Pancreas (tissue), 10 donors: ENCODE measurements at regions not wholly inside any gene's neighbourhood (a gene's known extent, or its start where the extent isn't known, plus 50 kb on each side); places are given as distances from the start of the nearest gene placed in this dataset.

ENCODE experiments used
- ATAC-seq, 4 donors: fragments of 200-7000 bp; cut with Tn5 transposase; one replicate each; pipeline versions ENCODE4 v1.8.0 to v1.9.1; 2020; ENCODE audit warnings: mild to moderate bottlenecking in 4 of 4, moderate library complexity in 4 of 4
- DNase-seq, 6 donors: peaks; one replicate each; pipeline ENCODE4 v3.0.0-alpha.2; 2020
- FAIRE-seq: peaks from 2 replicates; lab custom pipeline; 2012; peaks lifted over from hg19 to GRCh38; lab: Jason Lieb, UNC
- H3K27ac ChIP-seq, 4 donors: fragments of 200-600 bp; sonication (generic); 1 replicate in 3 of 4; 2 replicates in 1 of 4; pipeline versions ENCODE4 v1.5.0 to v1.8.0; 2020
- H3K27me3 ChIP-seq, 4 donors: fragments of 200-600 bp; one replicate each; pipeline ENCODE4 v1.8.0; 2021
- H3K36me3 ChIP-seq, 3 donors: fragments of 200-600 bp; sonication (generic) in 1 of 3; one replicate each; pipeline versions ENCODE4 v1.5.0 to v1.8.0; 2020 to 2021
- H3K4me1 ChIP-seq, 3 donors: fragments of 200-600 bp; one replicate each; pipeline ENCODE4 v1.8.0; 2021
- H3K4me3 ChIP-seq, 4 donors: fragments of 200-600 bp; sonication (generic) in 2 of 4; one replicate each; pipeline versions ENCODE4 v1.5.0 to v1.8.0; 2020 to 2021
- H3K9me3 ChIP-seq, 4 donors: fragments of 200-600 bp; one replicate each; pipeline ENCODE4 v1.8.0; 2021
- WGBS, 2 donors: extraction: QIAGEN DNeasy Blood & Tissue Kit; methylation state at CpG; one replicate each; pipeline ENCODE4 v1.1.7; 2013; 5-methylcytosine and 5-hydroxymethylcytosine counted together
- intact Hi-C, 3 donors: fragments of 100-400 bp; cut with DNase I; formaldehyde crosslinking; loops; one replicate each; pipeline versions ENCODE4 v1.11.1 to v1.14.2; 2022
- TF ChIP-seq, protein P1 (sequence below), 4 donors: fragments of 200-600 bp; sonication (generic) in 3 of 4; IDR thresholded peaks; one replicate each; pipeline versions ENCODE4 v1.5.0 to v1.8.0; 2021; ENCODE audit warnings: antibody characterized with exemption in 4 of 4
- donor health status: healthy with polysubstance abuse.
- donor health status: DM: no; HTN: no; CAD: no; lungs with moderate emphysema.
- donor health status: DM: no; HTN: no; CAD: no.
- donor health status: control.
- donor health status: control.
- donor health status: Bipolar disorder and iron deficiency.
- donor health status: DM: yes; HTN: yes; CAD: no.
- donor health status: DM: no; HTN: no; CAD: no.
- donor health status: DM: no; HTN: no; CAD: no.
- donor health status: DM: yes; HTN: yes; CAD: no.

DNA sequence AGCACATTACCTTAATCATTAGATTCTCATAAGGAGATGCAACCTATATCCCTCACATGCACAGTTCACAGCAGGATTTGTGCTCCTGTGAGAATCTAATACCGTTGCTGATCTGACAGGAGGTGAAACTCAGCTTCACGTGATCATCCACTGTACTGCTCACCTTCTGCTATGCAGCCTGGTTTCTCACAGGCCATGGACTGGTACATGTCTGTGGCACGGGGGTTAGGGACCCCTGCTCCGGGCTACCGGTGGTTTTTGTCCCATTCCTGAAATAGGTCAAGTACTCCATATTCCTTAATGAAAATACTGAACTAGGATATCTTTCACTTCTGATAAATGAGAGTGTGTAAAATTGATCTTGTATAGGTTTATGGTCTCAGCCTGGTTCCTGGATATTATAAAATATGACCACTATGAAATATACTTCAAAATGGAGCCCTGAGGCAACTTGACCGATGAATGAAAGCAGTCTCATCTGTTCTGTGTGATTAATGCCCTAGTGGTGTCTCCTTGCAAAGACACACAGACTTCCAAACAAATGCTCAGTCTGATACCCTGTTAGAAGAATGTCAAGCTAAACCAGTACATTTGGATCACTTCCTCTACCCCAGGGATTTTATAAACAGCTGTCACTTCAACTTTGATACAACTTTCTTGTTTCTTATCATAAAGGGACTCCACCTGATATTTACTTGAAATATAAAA lies 492.9 kb upstream of the ANO3 start:
- no peaks in the 10 kb centered on the region for H3K27me3 ChIP-seq
- no peak overlapping the region for H3K4me3 ChIP-seq
- DNase-seq (no peak), FAIRE-seq (no peak), ATAC-seq (no peak)
- 61 to 69% methylated on average over 6 of the region's 6 CpGs for WGBS, 2 donors
- TF ChIP-seq, protein P1, sequence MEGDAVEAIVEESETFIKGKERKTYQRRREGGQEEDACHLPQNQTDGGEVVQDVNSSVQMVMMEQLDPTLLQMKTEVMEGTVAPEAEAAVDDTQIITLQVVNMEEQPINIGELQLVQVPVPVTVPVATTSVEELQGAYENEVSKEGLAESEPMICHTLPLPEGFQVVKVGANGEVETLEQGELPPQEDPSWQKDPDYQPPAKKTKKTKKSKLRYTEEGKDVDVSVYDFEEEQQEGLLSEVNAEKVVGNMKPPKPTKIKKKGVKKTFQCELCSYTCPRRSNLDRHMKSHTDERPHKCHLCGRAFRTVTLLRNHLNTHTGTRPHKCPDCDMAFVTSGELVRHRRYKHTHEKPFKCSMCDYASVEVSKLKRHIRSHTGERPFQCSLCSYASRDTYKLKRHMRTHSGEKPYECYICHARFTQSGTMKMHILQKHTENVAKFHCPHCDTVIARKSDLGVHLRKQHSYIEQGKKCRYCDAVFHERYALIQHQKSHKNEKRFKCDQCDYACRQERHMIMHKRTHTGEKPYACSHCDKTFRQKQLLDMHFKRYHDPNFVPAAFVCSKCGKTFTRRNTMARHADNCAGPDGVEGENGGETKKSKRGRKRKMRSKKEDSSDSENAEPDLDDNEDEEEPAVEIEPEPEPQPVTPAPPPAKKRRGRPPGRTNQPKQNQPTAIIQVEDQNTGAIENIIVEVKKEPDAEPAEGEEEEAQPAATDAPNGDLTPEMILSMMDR (IDR thresholded peaks at IDR 0.05): no peak
- H3K4me1 ChIP-seq: no peaks in the 10 kb centered on the region
- H3K27ac ChIP-seq: no peak overlapping the region
- intact Hi-C loops: no loop called here
- H3K36me3 ChIP-seq: no peaks in the 10 kb centered on the region
- no peaks in the 10 kb centered on the region for H3K9me3 ChIP-seq

DNA sequence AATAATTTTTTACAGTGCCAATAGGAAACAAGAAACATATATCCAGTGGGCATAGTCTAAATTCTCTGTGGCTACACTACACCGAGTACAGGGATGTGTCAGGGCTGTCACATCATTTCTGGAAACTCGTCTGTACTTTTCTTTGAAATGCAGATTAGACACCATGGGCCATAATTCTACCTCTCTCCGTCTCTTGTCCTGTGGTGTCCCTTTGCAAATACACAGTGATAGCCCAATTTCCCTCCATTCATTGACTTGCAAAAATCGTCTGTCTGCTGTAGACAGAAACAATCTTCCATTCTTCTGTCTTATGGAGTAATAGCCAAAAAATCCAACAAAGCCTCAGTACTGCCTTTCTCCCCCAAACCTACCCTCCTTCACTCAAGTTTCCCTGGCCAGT lies 487.1 kb upstream of the ANO3 start:
- no peak for FAIRE-seq
- H3K36me3 ChIP-seq: no peaks in the 10 kb centered on the region
- no peak for ATAC-seq

DNA sequence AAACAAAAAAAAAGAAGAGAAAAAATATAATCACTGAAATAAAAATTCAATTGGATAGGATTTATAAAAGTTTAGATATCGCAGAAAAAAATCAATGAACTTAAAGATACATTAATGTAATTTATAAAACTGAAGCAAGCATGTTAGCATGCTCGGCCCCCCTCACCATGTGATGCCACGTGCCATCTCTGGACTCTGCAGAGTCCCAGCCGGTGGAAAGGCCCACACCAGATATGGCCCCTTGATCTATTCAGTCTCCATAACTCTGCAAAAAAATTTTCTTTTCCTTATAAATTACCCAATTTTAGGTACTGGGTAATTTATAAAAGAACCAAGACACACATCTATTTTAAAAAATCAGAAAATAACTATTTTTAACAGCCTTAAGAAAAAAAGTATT lies 476.0 kb upstream of the ANO3 start:
- intact Hi-C loops: no loop called here
- H3K4me3 ChIP-seq: no peak overlapping the region
- H3K36me3 ChIP-seq: no peaks in the 10 kb centered on the region
- 63 to 76% methylated on average over 4 of the region's 4 CpGs for WGBS, 2 donors
- no peak overlapping the region for H3K27ac ChIP-seq
- H3K4me1 ChIP-seq: no peaks in the 10 kb centered on the region
- H3K27me3 ChIP-seq: no peaks in the 10 kb centered on the region
- H3K9me3 ChIP-seq: no peaks in the 10 kb centered on the region
- TF ChIP-seq, protein P1 (IDR thresholded peaks at IDR 0.05): no peak
- ATAC-seq (no peak), FAIRE-seq (no peak), DNase-seq (no peak)

More for the DNA sequence above, 487.1 kb upstream of the ANO3 start:
- Histone ChIP-seq H3K27me3 (no peaks in the 10 kb centered on the region), H3K4me3 (no peak overlapping the region), H3K9me3 (no peaks in the 10 kb centered on the region), H3K4me1 (no peaks in the 10 kb centered on the region), H3K27ac (no peak overlapping the region)
- no peak for DNase-seq
- intact Hi-C loops: no loop called here
- TF ChIP-seq, protein P1 (IDR thresholded peaks at IDR 0.05): no peak
- WGBS, 2 donors: 45 to 56% methylated on average over 4 of the region's 4 CpGs

DNA sequence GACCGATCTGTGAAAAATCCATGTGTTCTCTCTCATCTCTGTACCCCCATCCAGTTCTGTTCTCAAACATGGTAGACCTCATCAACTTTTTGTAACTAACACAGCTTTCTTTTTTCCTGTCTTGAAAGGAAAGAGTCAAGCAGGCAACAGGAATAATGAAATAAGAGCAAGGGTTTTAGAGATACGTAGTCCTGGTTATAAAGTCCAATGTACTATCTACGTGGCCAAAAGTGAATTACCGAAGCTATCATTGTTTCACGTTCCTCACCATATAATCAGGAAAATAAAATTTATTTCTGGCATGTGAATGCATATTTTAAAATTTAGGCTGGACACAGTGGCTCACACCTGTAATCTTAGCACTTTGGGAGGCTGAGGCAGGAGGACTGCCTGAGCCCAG lies 472.2 kb upstream of the ANO3 start:
- TF ChIP-seq, protein P1 (IDR thresholded peaks at IDR 0.05): no peak
- no peak for DNase-seq
- WGBS, 2 donors: 62 to 64% methylated on average over 5 of the region's 5 CpGs
- Histone ChIP-seq H3K4me1 (no peaks in the 10 kb centered on the region), H3K36me3 (no peaks in the 10 kb centered on the region), H3K4me3 (no peak overlapping the region), H3K27me3 (no peaks in the 10 kb centered on the region), H3K27ac (no peak overlapping the region), H3K9me3 (no peaks in the 10 kb centered on the region)
- no peak for ATAC-seq
- intact Hi-C loops: no loop called here
- FAIRE-seq: no peak

DNA sequence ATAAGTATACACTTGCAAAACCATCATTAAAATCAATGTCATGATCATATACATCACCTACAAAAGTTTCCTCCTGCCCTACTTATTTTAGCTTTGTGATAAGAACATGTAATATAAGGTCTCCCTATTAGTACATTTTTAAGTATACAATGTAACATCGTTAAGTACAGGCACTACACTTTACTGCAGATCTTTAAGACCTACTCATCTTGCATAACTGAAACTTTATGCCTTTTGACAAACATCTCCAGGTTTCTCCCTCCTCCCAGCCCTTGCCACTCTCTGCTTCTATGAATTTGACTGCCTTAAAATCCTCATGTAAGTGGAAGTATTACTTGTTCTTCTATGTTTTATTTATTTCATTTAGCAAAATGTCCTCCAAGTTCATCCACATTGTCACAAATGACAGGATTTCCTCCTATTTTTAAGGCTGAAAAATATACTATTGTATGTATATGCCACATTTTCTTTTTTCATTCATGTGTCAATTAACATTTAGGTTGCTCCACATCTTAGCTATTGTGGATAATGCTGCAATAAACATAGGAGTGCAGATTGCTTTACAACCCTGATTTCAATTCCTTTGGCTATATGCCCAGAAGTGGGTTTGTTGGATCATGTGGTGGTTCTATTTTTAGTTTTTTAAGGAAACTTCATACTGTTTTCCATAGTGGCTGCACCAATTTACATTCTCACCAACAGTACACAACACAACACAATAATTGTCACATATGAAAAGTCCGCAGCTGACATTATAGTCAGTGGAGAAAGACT lies 471.1 kb upstream of the ANO3 start:
- Histone ChIP-seq H3K4me3 (no peak overlapping the region), H3K27me3 (no peaks in the 10 kb centered on the region), H3K36me3 (no peaks in the 10 kb centered on the region), H3K27ac (no peak overlapping the region), H3K4me1 (no peaks in the 10 kb centered on the region), H3K9me3 (no peaks in the 10 kb centered on the region)
- 73 to 74% methylated on average over 2 of the region's 2 CpGs for WGBS, 2 donors
- ATAC-seq: no peak
- intact Hi-C loops: no loop called here
- TF ChIP-seq, protein P1 (IDR thresholded peaks at IDR 0.05): no peak
- DNase-seq: no peak
- FAIRE-seq: no peak
